ENCODE measurements at regions not wholly inside any gene's neighbourhood (a gene's known extent, or its start where the extent isn't known, plus 50 kb on each side); places are given as distances from the start of the nearest gene placed in this dataset.
"Not testable (repeated sequence)": the region's sequence is repeated elsewhere in the genome, so short reads cannot be mapped to it uniquely, and the experiment has no call there.

- peak; percentile 67 for DNase-seq
- in situ Hi-C loops (cut with HindIII; ENCODE audit: low pct_ligation_motif_present, low pct_unique_long_range_greater_than_20kb, low sequenced_read_pairs): no loop called here
These were observed 389.0 kb upstream of the PODXL start for GRCh38 chr7:131945313-131945911.

DNA sequence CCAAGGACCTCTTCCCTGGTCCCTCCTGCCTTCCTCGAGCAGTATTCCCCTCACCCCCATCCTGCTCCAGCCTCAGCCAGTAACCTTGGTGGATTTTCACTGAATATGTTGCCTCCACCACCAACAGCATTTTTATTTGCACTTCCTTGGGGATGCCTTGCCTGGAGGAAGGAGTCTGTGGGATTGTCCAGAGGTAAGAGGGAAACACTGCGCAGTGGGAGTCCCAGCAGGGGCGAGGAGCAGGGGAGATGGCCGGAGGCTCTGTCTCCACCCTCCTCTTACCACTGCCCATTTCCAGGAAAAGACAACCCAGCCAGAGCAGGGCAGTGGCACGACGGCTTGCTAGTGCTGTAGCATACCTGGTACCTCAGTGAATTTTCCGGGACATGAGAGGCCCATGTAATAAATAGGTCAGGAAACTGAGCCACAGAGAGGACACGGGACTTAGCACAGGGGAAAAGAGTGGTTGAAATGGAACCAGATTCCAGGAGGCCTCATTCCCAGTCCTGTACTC is 388.2 kb upstream of the PODXL start:
- no peak for DNase-seq
- in situ Hi-C loops (cut with HindIII; ENCODE audit: low pct_ligation_motif_present, low pct_unique_long_range_greater_than_20kb, low sequenced_read_pairs): no loop called here

DNA sequence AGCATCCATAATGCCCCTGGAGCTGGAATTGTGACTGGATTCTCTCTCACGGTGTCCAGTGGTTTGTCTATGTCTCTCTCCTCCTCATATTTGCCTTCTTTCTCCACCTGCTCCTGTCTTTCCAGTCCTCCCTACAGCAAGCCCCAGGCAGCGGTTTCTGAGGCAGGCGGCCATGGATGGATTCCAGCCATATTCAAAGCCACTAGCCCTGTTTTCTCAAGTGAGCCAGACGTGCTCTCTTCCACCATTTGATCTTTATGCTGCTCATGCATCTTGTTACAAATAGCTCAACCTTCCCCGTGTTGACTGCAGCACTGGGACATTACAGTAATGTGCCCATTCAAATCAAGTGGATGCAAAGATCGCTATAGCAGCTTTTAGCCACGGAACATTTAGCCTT is 387.2 kb upstream of the PODXL start:
- DNase-seq: no peak
- in situ Hi-C loops (cut with HindIII; ENCODE audit: low pct_ligation_motif_present, low pct_unique_long_range_greater_than_20kb, low sequenced_read_pairs): no loop called here

DNA sequence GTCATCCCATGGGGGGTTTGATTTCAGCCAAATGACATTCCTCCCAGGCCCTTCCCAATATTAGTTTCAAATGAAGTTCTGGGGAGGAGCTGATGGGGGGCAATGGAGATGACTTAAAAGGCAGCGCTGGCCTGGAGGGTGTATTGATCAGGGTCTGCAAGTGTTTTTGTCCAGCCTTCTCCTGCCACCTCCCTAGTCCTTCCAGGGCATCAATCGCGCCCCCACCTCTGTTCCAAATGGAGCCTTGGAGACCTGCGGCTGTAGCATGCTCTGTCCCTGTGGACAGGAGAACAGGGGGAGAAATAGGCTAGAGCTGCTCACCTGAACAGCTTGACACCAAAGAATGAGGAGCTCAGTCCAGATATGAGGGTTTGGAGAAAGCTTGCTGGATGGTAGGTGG is 386.8 kb upstream of the PODXL start:
- DNase-seq: no peak
- in situ Hi-C loops (cut with HindIII; ENCODE audit: low pct_ligation_motif_present, low pct_unique_long_range_greater_than_20kb, low sequenced_read_pairs): no loop called here

DNA sequence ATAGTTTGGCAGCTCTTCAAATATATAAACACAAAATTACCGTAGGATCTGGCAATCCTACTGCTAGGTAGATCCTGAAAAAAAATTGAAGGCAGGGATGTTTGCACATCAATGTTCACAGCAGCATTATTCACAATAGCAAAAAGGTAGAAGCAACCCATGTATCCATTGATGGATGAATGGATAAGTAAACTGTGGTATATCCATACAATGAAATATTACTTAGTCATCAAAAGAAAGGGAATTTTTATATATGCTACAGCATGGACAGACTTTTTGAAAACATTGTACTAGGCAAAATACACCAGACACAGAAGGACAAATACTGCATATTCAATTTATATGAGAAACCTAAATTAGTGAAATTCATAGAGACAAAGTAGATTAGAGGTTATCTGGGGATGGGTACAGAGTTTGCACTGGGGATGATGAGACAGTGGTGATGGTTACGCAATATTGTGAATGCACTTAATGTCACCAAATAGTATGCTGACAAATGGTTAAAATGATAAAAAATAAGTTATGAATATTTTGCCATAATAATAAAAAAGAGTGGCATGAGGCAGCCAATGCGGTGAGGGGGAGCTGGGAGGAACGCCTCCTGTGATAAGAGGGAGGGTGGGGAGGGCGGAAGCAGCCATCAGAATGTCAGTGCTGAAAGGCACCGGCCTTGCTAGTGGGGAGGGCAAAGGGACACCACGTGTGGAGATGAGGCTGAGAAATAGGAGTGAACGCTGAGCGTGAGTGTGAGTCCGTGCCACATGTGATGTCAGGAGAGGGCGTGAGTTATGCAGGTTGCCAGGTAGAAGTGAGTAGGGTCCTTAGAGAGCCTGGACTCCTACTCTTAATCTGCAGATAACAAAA is 386.1 kb upstream of the PODXL start:
- in situ Hi-C loops (cut with HindIII; ENCODE audit: low pct_ligation_motif_present, low pct_unique_long_range_greater_than_20kb, low sequenced_read_pairs): no loop called here
- DNase-seq: no peak

DNA sequence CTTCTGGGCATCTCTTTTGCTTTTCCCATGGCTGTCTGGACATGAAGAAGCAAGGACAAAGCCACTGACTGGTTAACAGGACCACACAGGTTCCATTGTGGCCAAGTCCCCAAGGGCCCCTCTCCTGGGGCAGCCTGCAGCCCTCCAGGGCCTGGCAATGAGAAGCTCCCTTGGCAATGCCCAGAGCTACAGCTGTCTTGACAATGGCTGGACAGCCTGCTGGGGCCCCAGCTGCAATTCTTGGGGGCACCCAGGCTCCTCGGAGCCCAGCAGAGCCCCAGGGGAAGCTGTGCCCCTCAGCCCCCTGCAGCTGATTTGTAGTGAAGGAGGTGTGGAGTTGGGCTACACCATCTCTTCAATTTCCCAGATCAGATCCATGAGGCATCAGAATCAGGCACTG is 384.9 kb upstream of the PODXL start:
- in situ Hi-C loops (cut with HindIII; ENCODE audit: low pct_ligation_motif_present, low pct_unique_long_range_greater_than_20kb, low sequenced_read_pairs): no loop called here
- DNase-seq: no peak

GRCh38 chr7:131940621-131941165 is 384.3 kb upstream of the PODXL start:
- DNase-seq: no peak
- in situ Hi-C loops (cut with HindIII; ENCODE audit: low pct_ligation_motif_present, low pct_unique_long_range_greater_than_20kb, low sequenced_read_pairs): no loop called here

DNA sequence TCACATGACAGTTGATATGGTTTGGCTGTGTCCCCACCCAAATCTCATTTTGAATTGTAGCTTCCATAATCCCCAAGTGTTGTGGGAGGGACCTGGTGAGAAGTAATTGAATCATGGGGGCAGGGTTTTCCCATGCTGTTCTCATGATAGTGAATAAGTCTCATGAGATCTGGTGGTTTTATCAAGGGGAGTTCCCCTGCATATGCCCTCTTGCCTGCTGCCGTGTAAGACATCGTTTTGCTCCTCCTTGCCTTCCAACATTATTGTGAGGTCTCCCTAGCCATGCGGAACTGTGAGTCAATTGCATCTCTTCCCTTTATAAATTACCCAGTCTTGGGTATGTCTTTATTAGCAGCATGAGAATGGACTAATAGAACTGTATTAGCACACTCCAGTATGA is 382.4 kb upstream of the PODXL start:
- DNase-seq; in situ Hi-C loops (cut with HindIII; ENCODE audit: low pct_ligation_motif_present, low pct_unique_long_range_greater_than_20kb, low sequenced_read_pairs): not testable (repeated sequence)

DNA sequence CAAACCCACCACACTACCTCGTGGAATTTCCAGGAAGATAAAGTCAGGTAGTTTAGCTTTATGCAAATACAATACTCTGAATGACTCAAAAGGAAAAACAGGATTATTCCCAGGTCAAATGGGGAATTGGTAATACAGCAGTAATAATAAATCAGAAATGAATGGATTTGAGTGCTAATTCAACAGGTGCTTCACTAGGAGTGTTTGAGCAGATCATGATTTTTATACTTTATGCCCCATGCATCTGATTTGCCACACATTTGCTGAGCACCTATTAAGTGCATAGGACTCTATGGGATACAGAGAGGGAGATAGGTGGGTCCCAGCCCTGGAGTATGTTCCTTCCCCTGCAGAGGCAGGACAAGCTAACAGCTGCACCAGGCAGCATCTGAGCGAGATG is 381.4 kb upstream of the PODXL start:
- DNase-seq: no peak
- in situ Hi-C loops (cut with HindIII; ENCODE audit: low pct_ligation_motif_present, low pct_unique_long_range_greater_than_20kb, low sequenced_read_pairs): no loop called here

DNA sequence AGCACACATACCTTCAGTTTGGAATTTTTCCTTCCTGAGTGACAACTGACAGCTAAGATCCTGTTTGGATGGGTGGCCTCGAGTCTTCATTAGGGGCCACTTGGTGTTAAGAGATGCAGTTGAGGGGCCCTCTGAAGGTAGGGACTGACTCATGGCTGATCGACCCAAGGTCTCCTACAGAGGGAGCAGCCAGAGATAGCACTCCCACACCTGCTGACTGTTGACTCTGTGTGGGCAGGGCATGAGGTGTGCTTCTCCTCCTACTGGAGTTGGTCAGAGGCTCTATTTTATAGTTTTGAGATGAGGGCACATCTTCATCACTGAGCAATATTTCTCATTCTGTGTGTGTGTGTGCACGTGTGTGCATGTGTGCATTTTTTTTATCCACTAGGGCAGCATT is 378.8 kb upstream of the PODXL start:
- DNase-seq: no peak
- in situ Hi-C loops (cut with HindIII; ENCODE audit: low pct_ligation_motif_present, low pct_unique_long_range_greater_than_20kb, low sequenced_read_pairs): no loop called here

- in situ Hi-C loops (cut with HindIII; ENCODE audit: low pct_ligation_motif_present, low pct_unique_long_range_greater_than_20kb, low sequenced_read_pairs): no loop called here
- DNase-seq: peak; percentile 17
These were observed 378.0 kb upstream of the PODXL start for GRCh38 chr7:131934452-131934851.

- no peak for DNase-seq
- in situ Hi-C loops (cut with HindIII; ENCODE audit: low pct_ligation_motif_present, low pct_unique_long_range_greater_than_20kb, low sequenced_read_pairs): no loop called here
These were observed 377.4 kb upstream of the PODXL start for GRCh38 chr7:131933751-131934289.

- in situ Hi-C loops (cut with HindIII; ENCODE audit: low pct_ligation_motif_present, low pct_unique_long_range_greater_than_20kb, low sequenced_read_pairs); DNase-seq: not testable (repeated sequence)
These were observed 376.8 kb upstream of the PODXL start for GRCh38 chr7:131933219-131933618.

- in situ Hi-C loops (cut with HindIII; ENCODE audit: low pct_ligation_motif_present, low pct_unique_long_range_greater_than_20kb, low sequenced_read_pairs): no loop called here
- no peak for DNase-seq
These were observed 375.8 kb upstream of the PODXL start for GRCh38 chr7:131932271-131932670.

GRCh38 chr7:131931370-131931769 is 374.9 kb upstream of the PODXL start:
- no peak for DNase-seq
- in situ Hi-C loops (cut with HindIII; ENCODE audit: low pct_ligation_motif_present, low pct_unique_long_range_greater_than_20kb, low sequenced_read_pairs): no loop called here

- in situ Hi-C loops (cut with HindIII; ENCODE audit: low pct_ligation_motif_present, low pct_unique_long_range_greater_than_20kb, low sequenced_read_pairs): no loop called here
- DNase-seq: no peak
These were observed 373.2 kb upstream of the PODXL start for GRCh38 chr7:131929632-131930031.

- no peak for DNase-seq
- in situ Hi-C loops (cut with HindIII; ENCODE audit: low pct_ligation_motif_present, low pct_unique_long_range_greater_than_20kb, low sequenced_read_pairs): no loop called here
These were observed 371.5 kb upstream of the PODXL start for GRCh38 chr7:131927770-131928423.

GRCh38 chr7:131925636-131926035 is 369.2 kb upstream of the PODXL start:
- DNase-seq: no peak
- in situ Hi-C loops (cut with HindIII; ENCODE audit: low pct_ligation_motif_present, low pct_unique_long_range_greater_than_20kb, low sequenced_read_pairs): no loop called here

GRCh38 chr7:131924857-131925256 is 368.4 kb upstream of the PODXL start:
- DNase-seq: no peak
- in situ Hi-C loops (cut with HindIII; ENCODE audit: low pct_ligation_motif_present, low pct_unique_long_range_greater_than_20kb, low sequenced_read_pairs): no loop called here
